ENCODE measurements at regions not wholly inside any gene's neighbourhood (a gene's known extent, or its start where the extent isn't known, plus 50 kb on each side); places are given as distances from the start of the nearest gene placed in this dataset.

- TF ChIP-seq JUND (IDR thresholded peaks at IDR 0.05) (no peak), USF2 (IDR thresholded peaks at IDR 0.05; ENCODE audit: borderline replicate concordance, low read depth, low read length) (no peak), CTCF (IDR thresholded peaks at IDR 0.05) (no peak)
Observed at GRCh38 chr2:602571-603359, 74.4 kb downstream of the TMEM18 start.
